A549 (cell line): ENCODE measurements at regions not wholly inside any gene's neighbourhood (a gene's known extent, or its start where the extent isn't known, plus 50 kb on each side); places are given as distances from the start of the nearest gene placed in this dataset.

ENCODE experiments used
- ATAC-seq, 2 experiments: fragments of 200-7000 bp in 1 of 2; fragments of >200 bp in 1 of 2; cut with Nextera tagmentation in 1 of 2; cut with Tn5 transposase in 1 of 2; 3 replicates each; pipeline versions ENCODE4 v1.8.0 to v1.9.1; 2018 to 2020; ENCODE audit warnings: mild to moderate bottlenecking in 1 of 2, moderate library complexity in 1 of 2
- CTCF ChIA-PET: fragments of 300-600 bp; sonication (Branson Sonifier 250); formaldehyde crosslinking; extraction: SDS; loops from one replicate; lab custom pipeline; 2021; ENCODE audit warnings: antibody characterized with exemption, inconsistent platforms; lab: Yijun Ruan, JAX
- POLR2A ChIA-PET: fragments of 350-600 bp; formaldehyde crosslinking; extraction: SDS; loops from one replicate; lab custom pipeline; 2021; ENCODE audit warnings: antibody characterized with exemption, inconsistent platforms; lab: Yijun Ruan, JAX
- DNase-seq, 2 experiments: peaks; one replicate each; pipeline versions ENCODE4 v3.0.0 to v3.0.0-alpha.2; 2011 to 2016; ENCODE audit warnings: low read depth in 1 of 2, low spot score in 1 of 2
- FAIRE-seq: peaks from 2 replicates; lab custom pipeline; 2011; peaks lifted over from hg19 to GRCh38; lab: Jason Lieb, UNC
- H3K27ac ChIP-seq, 2 experiments: fragments of >200 bp; sonication (Bioruptor Twin); formaldehyde crosslinking; 3 replicates each; pipeline ENCODE4 v1.5.1; 2016 to 2017
- H3K4me1 ChIP-seq: fragments of >200 bp; sonication (Bioruptor Twin); formaldehyde crosslinking; 3 replicates; pipeline ENCODE4 v1.6.1; 2016
- H3K4me2 ChIP-seq: fragments of >200 bp; sonication (Bioruptor Twin); formaldehyde crosslinking; 3 replicates; pipeline ENCODE4 v1.6.1; 2016
- H3K4me3 ChIP-seq: fragments of >200 bp; sonication (Bioruptor Twin); formaldehyde crosslinking; 3 replicates; pipeline ENCODE4 v1.5.1; 2016
- H3K9me3 ChIP-seq: fragments of >200 bp; sonication (Bioruptor Twin); formaldehyde crosslinking; 3 replicates; pipeline ENCODE4 v1.6.1; 2016
- BHLHE40 ChIP-seq: IDR thresholded peaks from 2 replicates; pipeline ENCODE4 v1.6.1; 2012; ENCODE audit warnings: low read depth, low read length, inconsistent platforms
- CBX2 ChIP-seq: fragments of 200-600 bp; sonication (generic); IDR thresholded peaks from 2 replicates; pipeline ENCODE4 v1.6.1; 2016; ENCODE audit warnings: low read depth, mild to moderate bottlenecking, borderline replicate concordance
- CBX8 ChIP-seq: fragments of 200-600 bp; sonication (generic); IDR thresholded peaks from 2 replicates; pipeline ENCODE4 v1.6.1; 2016
- CHD4 ChIP-seq: fragments of 200-600 bp; sonication (generic); IDR thresholded peaks from 2 replicates; pipeline ENCODE4 v1.6.1; 2016; ENCODE audit warnings: antibody characterized with exemption, mild to moderate bottlenecking, borderline replicate concordance
- EHMT2 ChIP-seq: fragments of 200-600 bp; sonication (generic); IDR thresholded peaks from 2 replicates; pipeline ENCODE4 v1.6.1; 2016; ENCODE audit warnings: antibody characterized with exemption, low read depth, mild to moderate bottlenecking, moderate library complexity
- FOXS1 ChIP-seq: fragments of 250-450 bp; sonication (Bioruptor Pico); IDR thresholded peaks from 2 replicates; pipeline ENCODE4 v1.5.0; 2020; ENCODE audit warnings: mild to moderate bottlenecking, moderate library complexity
- HDAC2 ChIP-seq: fragments of 200-600 bp; sonication (generic); IDR thresholded peaks from 2 replicates; pipeline ENCODE4 v1.6.1; 2016
- HEYL ChIP-seq: fragments of 250-450 bp; sonication (Bioruptor Pico); IDR thresholded peaks from 2 replicates; pipeline ENCODE4 v1.8.0; 2021; ENCODE audit warnings: mild to moderate bottlenecking, moderate library complexity
- HOXA7 ChIP-seq: fragments of 250-450 bp; sonication (Bioruptor Pico); IDR thresholded peaks from 2 replicates; pipeline ENCODE4 v1.5.0; 2020; ENCODE audit warnings: mild to moderate bottlenecking, moderate library complexity
- KDM1A ChIP-seq: fragments of 200-600 bp; sonication (generic); IDR thresholded peaks from 2 replicates; pipeline ENCODE4 v1.6.1; 2016; ENCODE audit warnings: low read depth, mild to moderate bottlenecking
- KDM5A ChIP-seq: fragments of 200-600 bp; sonication (generic); IDR thresholded peaks from 2 replicates; pipeline ENCODE4 v1.6.1; 2016; ENCODE audit warnings: antibody characterized with exemption, mild to moderate bottlenecking
- MYC ChIP-seq: IDR thresholded peaks from 2 replicates; pipeline ENCODE4 v1.6.1; 2012; ENCODE audit warnings: mild to moderate bottlenecking, inconsistent platforms, low read length, improper control_type of control experiment, borderline replicate concordance
- NFE2L2 ChIP-seq: fragments of 150-350 bp; conservative IDR thresholded peaks from 2 replicates; pipeline ENCODE4 v1.6.1; 2014; ENCODE audit warnings: low read length
- NPAS2 ChIP-seq: fragments of 250-450 bp; sonication (Bioruptor Pico); IDR thresholded peaks from 2 replicates; pipeline ENCODE4 v1.8.0; 2022; ENCODE audit warnings: mild to moderate bottlenecking, moderate library complexity, borderline replicate concordance
- NR3C1 ChIP-seq: fragments of >200 bp; sonication (Bioruptor Twin); formaldehyde crosslinking; IDR thresholded peaks from 3 replicates; pipeline ENCODE4 v1.6.1; 2017
- RAD21 ChIP-seq, 2 experiments: fragments of >200 bp in 1 of 2; sonication (Bioruptor Twin) in 1 of 2; formaldehyde crosslinking in 1 of 2; IDR thresholded peaks in 1 of 2; conservative IDR thresholded peaks in 1 of 2; 2 replicates in 1 of 2; 3 replicates in 1 of 2; pipeline ENCODE4 v1.6.1; 2012 to 2018; ENCODE audit warnings: inconsistent platforms in 1 of 2
- RCOR1 ChIP-seq: fragments of 150-350 bp; IDR thresholded peaks from 2 replicates; pipeline ENCODE4 v1.6.1; 2014; ENCODE audit warnings: antibody characterized with exemption, low read length, low read depth
- RFX5 ChIP-seq: fragments of 450-650 bp; IDR thresholded peaks from 2 replicates; pipeline ENCODE4 v1.7.1; 2014; ENCODE audit warnings: antibody characterized with exemption, mild to moderate bottlenecking, moderate library complexity
- TFCP2L1 ChIP-seq: fragments of 250-450 bp; sonication (Bioruptor Pico); IDR thresholded peaks from 2 replicates; pipeline ENCODE4 v1.5.0; 2021; ENCODE audit warnings: mild to moderate bottlenecking
- TP53 ChIP-seq: fragments of 250-450 bp; sonication (Bioruptor Pico); IDR thresholded peaks from 2 replicates; pipeline ENCODE4 v1.5.0; 2021; ENCODE audit warnings: mild to moderate bottlenecking, moderate library complexity
- ZFP36 ChIP-seq: fragments of 450-650 bp; IDR thresholded peaks from 2 replicates; pipeline ENCODE4 v1.6.1; 2014; ENCODE audit warnings: borderline replicate concordance; ENCODE audit not compliant: partially characterized antibody
- WGBS: methylation state at CpG from one replicate; pipeline ENCODE4 v1.1.6; 2017; ENCODE audit errors: missing lambda C conversion rate; 5-methylcytosine and 5-hydroxymethylcytosine counted together
- TF ChIP-seq, protein P1 (sequence below): fragments of >200 bp; sonication (Bioruptor Twin); formaldehyde crosslinking; IDR thresholded peaks from 2 replicates; pipeline ENCODE4 v1.6.1; 2016
- TF ChIP-seq, protein P2 (sequence below): IDR thresholded peaks from 2 replicates; pipeline ENCODE4 v1.6.1; 2012
- TF ChIP-seq, protein P3 (sequence below): IDR thresholded peaks from 2 replicates; pipeline ENCODE4 v1.6.1; 2012

DNA sequence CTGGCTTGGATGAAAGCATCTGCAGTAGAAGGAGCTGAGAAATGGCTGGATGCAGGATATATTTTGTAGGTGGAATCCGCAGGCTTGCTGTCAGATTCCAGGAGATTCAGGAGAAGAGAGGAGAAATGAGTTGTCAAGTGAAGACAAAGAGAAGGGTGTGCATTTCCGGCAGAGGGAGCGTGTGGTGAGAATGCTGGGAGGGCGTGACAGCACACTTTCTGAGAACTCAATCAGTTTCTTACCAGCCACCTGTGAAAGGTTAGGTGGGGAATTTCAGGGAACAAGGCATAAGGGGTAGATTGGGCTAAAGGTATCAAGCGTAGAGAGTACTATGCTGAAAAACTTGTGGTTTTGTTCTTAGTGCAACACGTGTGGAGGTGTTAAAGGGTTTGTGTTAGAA lies 199.3 kb upstream of the ANKH start:
- H3K4me3 ChIP-seq, result no peak overlapping the region
- TF ChIP-seq HOXA7 (CRISPR knock-in tag) (no peak), RFX5 (no peak), MYC (no peak), NR3C1 (no peak), TP53 (CRISPR knock-in tag) (no peak), BHLHE40 (no peak), CBX8 (no peak)
- ChIA-PET CTCF (no interaction called here), POLR2A (no interaction called here)
- no peaks in the 10 kb centered on the region for H3K4me1 ChIP-seq
- ATAC-seq (no peak), DNase-seq (no peak), FAIRE-seq (no peak)
- no peaks in the 10 kb centered on the region; the same call in 2 of the 3 replicates for H3K9me3 ChIP-seq
- H3K27ac ChIP-seq, result no peak overlapping the region
- H3K4me2 ChIP-seq, result no peak overlapping the region
- 43% methylated on average over 6 of the region's 6 CpGs for WGBS

DNA sequence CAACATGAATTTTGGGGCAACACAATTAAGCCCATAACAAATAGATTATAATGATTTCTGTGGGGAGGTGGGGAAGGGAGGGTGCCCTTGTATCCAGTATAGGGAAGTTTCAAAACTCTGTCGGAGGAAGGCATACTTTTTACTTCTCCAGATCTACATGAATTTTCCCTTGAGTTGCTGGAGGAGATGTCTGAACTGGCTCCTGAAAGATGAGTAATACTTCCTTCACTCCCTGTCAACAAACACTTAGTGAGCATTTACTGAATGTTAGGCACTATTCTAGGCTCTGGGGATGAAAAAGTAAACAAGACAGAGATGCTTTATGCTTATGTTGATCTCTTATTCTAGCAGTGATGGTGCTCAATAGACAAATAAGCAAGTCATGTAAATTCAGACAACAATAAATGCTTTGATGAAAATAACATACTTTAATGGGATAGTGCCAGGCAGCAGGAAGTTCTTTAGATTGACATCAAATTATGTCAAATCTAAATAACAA lies 197.9 kb upstream of the ANKH start:
- ATAC-seq (no peak), FAIRE-seq (no peak), DNase-seq (no peak)
- no peaks in the 10 kb centered on the region for H3K4me1 ChIP-seq
- peak; percentile 12; the same call in 1 of the 2 replicates for TF ChIP-seq NFE2L2
- no peak for TF ChIP-seq RCOR1
- CTCF ChIA-PET, result no interaction called here
- no peak overlapping the region for H3K4me2 ChIP-seq
- H3K9me3 ChIP-seq, result no peaks in the 10 kb centered on the region; the same call in 2 of the 3 replicates
- H3K27ac ChIP-seq, result no peak overlapping the region
- H3K4me3 ChIP-seq, result no peak overlapping the region
- POLR2A ChIA-PET, result no interaction called here
- WGBS, result 21% methylated on average over 1 of the region's 1 CpG

DNA sequence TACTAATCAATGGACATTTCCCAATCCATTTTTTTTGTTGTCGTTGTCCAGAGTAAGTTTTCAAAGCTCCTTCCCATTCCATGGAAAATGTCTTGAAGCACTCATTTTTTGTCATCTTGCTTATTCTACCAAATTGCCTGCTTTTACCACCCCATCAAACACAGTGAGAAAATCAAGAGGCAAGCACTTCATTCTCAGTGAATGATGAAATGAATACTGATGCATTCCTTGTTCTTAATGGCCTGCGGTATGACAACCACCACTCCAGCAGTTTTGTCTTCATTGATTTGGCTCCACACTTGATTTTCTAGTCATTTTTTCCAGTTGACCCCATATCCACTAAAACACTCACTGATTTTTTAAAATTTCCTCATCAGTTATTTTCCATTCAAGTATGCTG lies 193.5 kb upstream of the ANKH start:
- Histone ChIP-seq H3K27ac (no peak overlapping the region), H3K4me1 (no peaks in the 10 kb centered on the region), H3K4me3 (no peak overlapping the region)
- DNase-seq (no peak), FAIRE-seq (no peak)
- TF ChIP-seq HDAC2, result no peak
- TF ChIP-seq KDM1A, result no peak
- TF ChIP-seq CBX2, result no peak
- no peak for TF ChIP-seq FOXS1 (CRISPR knock-in tag)
- TF ChIP-seq MYC, result no peak
- TF ChIP-seq, protein P1, sequence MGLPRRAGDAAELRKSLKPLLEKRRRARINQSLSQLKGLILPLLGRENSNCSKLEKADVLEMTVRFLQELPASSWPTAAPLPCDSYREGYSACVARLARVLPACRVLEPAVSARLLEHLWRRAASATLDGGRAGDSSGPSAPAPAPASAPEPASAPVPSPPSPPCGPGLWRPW, result no peak
- TF ChIP-seq RAD21 (conservative IDR thresholded peaks at IDR 0.05 in 1 of 2, IDR thresholded peaks at IDR 0.05 in 1 of 2), result no peak
- TF ChIP-seq HEYL (CRISPR knock-in tag), result no peak
- TF ChIP-seq ZFP36, result no peak
- TF ChIP-seq CHD4, result no peak
- TF ChIP-seq, protein P2, sequence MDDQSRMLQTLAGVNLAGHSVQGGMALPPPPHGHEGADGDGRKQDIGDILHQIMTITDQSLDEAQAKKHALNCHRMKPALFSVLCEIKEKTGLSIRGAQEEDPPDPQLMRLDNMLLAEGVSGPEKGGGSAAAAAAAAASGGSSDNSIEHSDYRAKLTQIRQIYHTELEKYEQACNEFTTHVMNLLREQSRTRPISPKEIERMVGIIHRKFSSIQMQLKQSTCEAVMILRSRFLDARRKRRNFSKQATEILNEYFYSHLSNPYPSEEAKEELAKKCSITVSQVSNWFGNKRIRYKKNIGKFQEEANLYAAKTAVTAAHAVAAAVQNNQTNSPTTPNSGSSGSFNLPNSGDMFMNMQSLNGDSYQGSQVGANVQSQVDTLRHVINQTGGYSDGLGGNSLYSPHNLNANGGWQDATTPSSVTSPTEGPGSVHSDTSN, result no peak
- no peak for TF ChIP-seq NPAS2
- no peak for TF ChIP-seq KDM5A
- TF ChIP-seq, protein P3, sequence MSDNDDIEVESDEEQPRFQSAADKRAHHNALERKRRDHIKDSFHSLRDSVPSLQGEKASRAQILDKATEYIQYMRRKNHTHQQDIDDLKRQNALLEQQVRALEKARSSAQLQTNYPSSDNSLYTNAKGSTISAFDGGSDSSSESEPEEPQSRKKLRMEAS, result no peak
- TF ChIP-seq TFCP2L1 (CRISPR knock-in tag), result no peak
- no peak for TF ChIP-seq EHMT2
- TF ChIP-seq NFE2L2, result no peak
- no peak for TF ChIP-seq HOXA7 (CRISPR knock-in tag)
- TF ChIP-seq, all 56 proteins: peak for 0
- POLR2A ChIA-PET, result no interaction called here
- H3K4me2 ChIP-seq, result no peak overlapping the region
- 7% methylated on average over 2 of the region's 2 CpGs for WGBS
- H3K9me3 ChIP-seq, result no peaks in the 10 kb centered on the region; the same call in 2 of the 3 replicates
- no peak for ATAC-seq
- CTCF ChIA-PET, result no interaction called here
